ENCODE measurements at regions not wholly inside any gene's neighbourhood (a gene's known extent, or its start where the extent isn't known, plus 50 kb on each side); places are given as distances from the start of the nearest gene placed in this dataset.

GRCh38 chr6:91350146-91350908 is 763.5 kb upstream of the MAP3K7 start:
- TF ChIP-seq EZH2phosphoT487 (IDR thresholded peaks at IDR 0.05; ENCODE audit: low read depth, severe bottlenecking, unreplicated experiment) (no peak), EZH2 (IDR thresholded peaks at IDR 0.05; ENCODE audit: borderline replicate concordance) (no peak)
- TF ChIP-seq, protein P1, sequence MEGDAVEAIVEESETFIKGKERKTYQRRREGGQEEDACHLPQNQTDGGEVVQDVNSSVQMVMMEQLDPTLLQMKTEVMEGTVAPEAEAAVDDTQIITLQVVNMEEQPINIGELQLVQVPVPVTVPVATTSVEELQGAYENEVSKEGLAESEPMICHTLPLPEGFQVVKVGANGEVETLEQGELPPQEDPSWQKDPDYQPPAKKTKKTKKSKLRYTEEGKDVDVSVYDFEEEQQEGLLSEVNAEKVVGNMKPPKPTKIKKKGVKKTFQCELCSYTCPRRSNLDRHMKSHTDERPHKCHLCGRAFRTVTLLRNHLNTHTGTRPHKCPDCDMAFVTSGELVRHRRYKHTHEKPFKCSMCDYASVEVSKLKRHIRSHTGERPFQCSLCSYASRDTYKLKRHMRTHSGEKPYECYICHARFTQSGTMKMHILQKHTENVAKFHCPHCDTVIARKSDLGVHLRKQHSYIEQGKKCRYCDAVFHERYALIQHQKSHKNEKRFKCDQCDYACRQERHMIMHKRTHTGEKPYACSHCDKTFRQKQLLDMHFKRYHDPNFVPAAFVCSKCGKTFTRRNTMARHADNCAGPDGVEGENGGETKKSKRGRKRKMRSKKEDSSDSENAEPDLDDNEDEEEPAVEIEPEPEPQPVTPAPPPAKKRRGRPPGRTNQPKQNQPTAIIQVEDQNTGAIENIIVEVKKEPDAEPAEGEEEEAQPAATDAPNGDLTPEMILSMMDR (IDR thresholded peaks at IDR 0.05; ENCODE audit: poor library complexity), result no peak
- no peak for DNase-seq (ENCODE audit: low spot score)
- Histone ChIP-seq H3K27me3 (no peaks in the 10 kb centered on the region), H3K4me1 (ENCODE audit: insufficient read depth) (peaks cover 5% of the 10 kb centered on the region), H3K4me2 (no peak overlapping the region), H3K79me2 (no peaks in the 10 kb centered on the region), H3K4me3 (no peak overlapping the region), H3K27ac (no peak overlapping the region), H3K36me3 (replicated peaks; ENCODE audit: insufficient read depth, low read depth) (no peaks in the 10 kb centered on the region), H3K9me3 (ENCODE audit: low read depth) (no peaks in the 10 kb centered on the region), H3K9me2 (replicated peaks; ENCODE audit: insufficient read depth) (no peaks in the 10 kb centered on the region), H4K20me1 (ENCODE audit: insufficient read depth, poor library complexity, severe bottlenecking) (no peaks in the 10 kb centered on the region), H2AFZ (no peak overlapping the region)

DNA sequence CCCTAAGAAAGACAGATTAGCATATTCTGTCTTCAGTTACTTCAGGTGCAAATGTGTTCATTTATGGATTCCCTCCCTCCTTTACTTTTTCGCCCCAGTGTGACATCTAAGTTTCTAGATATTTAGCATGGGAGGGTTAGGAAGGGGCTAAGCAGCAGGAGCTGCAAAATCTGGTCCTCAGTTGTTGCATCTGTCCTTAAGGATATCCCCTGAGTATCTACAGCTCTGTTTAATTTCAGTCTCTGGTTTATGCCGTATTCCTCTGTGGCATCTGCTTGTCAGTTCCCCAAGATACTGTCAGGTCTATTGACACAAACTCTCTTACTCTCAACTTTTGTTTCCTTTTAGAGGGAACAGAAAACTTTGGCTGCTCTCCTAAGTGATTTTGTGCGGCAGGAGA is 754.6 kb upstream of the MAP3K7 start:
- Histone ChIP-seq H3K79me2 (no peaks in the 10 kb centered on the region), H3K9me3 (ENCODE audit: low read depth) (no peaks in the 10 kb centered on the region), H3K4me1 (ENCODE audit: insufficient read depth) (no peaks in the 10 kb centered on the region), H3K9me2 (replicated peaks; ENCODE audit: insufficient read depth) (no peaks in the 10 kb centered on the region), H4K20me1 (ENCODE audit: insufficient read depth, poor library complexity, severe bottlenecking) (no peaks in the 10 kb centered on the region), H3K27me3 (no peaks in the 10 kb centered on the region), H3K36me3 (replicated peaks; ENCODE audit: insufficient read depth, low read depth) (no peaks in the 10 kb centered on the region), H3K27ac (no peak overlapping the region), H2AFZ (no peak overlapping the region), H3K4me3 (no peak overlapping the region), H3K4me2 (no peak overlapping the region)
- no peak for TF ChIP-seq EZH2 (IDR thresholded peaks at IDR 0.05; ENCODE audit: borderline replicate concordance)
- TF ChIP-seq, protein P1 (IDR thresholded peaks at IDR 0.05; ENCODE audit: poor library complexity), result no peak
- TF ChIP-seq EZH2phosphoT487 (IDR thresholded peaks at IDR 0.05; ENCODE audit: low read depth, severe bottlenecking, unreplicated experiment), result no peak
- WGBS (ENCODE audit: low lambda C conversion rate, missing lambda C conversion rate), result 57% methylated on average over 3 of the region's 3 CpGs
- DNase-seq (ENCODE audit: low spot score), result no peak

DNA sequence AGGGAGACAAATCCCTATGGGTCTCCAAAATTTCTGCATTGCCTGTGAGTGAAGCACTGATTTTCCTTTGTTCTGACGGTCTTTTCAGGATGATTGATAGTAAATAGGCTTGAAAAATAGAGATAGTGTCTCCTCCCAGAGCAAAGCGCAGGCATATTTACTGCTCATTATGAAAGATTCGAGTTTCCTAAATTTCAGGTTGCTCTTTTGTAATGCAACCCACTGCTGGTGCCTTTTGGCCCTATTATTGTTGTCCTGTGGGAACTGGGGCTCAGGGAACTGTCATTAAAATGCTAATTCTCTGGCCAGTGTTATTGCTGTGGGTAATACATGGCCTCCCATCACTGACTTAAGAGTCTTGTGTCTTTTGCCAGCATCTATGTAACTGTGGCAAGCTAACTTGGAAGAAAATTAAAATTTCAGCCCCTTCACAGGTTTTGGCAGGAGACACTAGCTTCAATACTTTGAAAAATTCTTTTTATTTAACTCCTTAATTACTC is 754.1 kb upstream of the MAP3K7 start:
- Histone ChIP-seq H2AFZ (no peak overlapping the region), H3K4me2 (no peak overlapping the region), H3K36me3 (replicated peaks; ENCODE audit: insufficient read depth, low read depth) (no peaks in the 10 kb centered on the region), H3K79me2 (no peaks in the 10 kb centered on the region), H3K27me3 (no peaks in the 10 kb centered on the region), H4K20me1 (ENCODE audit: insufficient read depth, poor library complexity, severe bottlenecking) (no peaks in the 10 kb centered on the region), H3K4me3 (no peak overlapping the region), H3K9me2 (replicated peaks; ENCODE audit: insufficient read depth) (no peaks in the 10 kb centered on the region), H3K4me1 (ENCODE audit: insufficient read depth) (no peaks in the 10 kb centered on the region), H3K9me3 (ENCODE audit: low read depth) (no peaks in the 10 kb centered on the region), H3K27ac (no peak overlapping the region)
- TF ChIP-seq, protein P1 (IDR thresholded peaks at IDR 0.05; ENCODE audit: poor library complexity), result no peak
- TF ChIP-seq EZH2 (IDR thresholded peaks at IDR 0.05; ENCODE audit: borderline replicate concordance) (no peak), EZH2phosphoT487 (IDR thresholded peaks at IDR 0.05; ENCODE audit: low read depth, severe bottlenecking, unreplicated experiment) (no peak)
- 57% methylated on average over 3 of the region's 3 CpGs for WGBS (ENCODE audit: low lambda C conversion rate, missing lambda C conversion rate)
- DNase-seq (ENCODE audit: low spot score), result no peak

Measured in hepatocyte (in vitro differentiated cells).